Endodermal cell (in vitro differentiated cells): ENCODE measurements at regions not wholly inside any gene's neighbourhood (a gene's known extent, or its start where the extent isn't known, plus 50 kb on each side); places are given as distances from the start of the nearest gene placed in this dataset.

ENCODE experiments used
- DNase-seq: peaks from one replicate; pipeline ENCODE4 v3.0.0-alpha.2; 2017
- H3K27ac ChIP-seq: 2 replicates; pipeline ENCODE4 v1.5.1; 2013; ENCODE audit warnings: mild to moderate bottlenecking, low read depth, low read length, moderate library complexity
- H3K27me3 ChIP-seq: 2 replicates; pipeline ENCODE4 v1.6.1; 2013; ENCODE audit warnings: mild to moderate bottlenecking, low read length, moderate library complexity; ENCODE audit not compliant: insufficient read depth, control insufficient read depth, poor library complexity, severe bottlenecking
- H3K36me3 ChIP-seq: 2 replicates; pipeline ENCODE4 v1.7.0; 2013; ENCODE audit warnings: mild to moderate bottlenecking, low read length, moderate library complexity; ENCODE audit not compliant: control insufficient read depth, insufficient read depth
- H3K4me1 ChIP-seq: one replicate; pipeline ENCODE4 v1.7.0; 2013; ENCODE audit warnings: low read length; ENCODE audit not compliant: control insufficient read depth, insufficient read depth
- H3K4me3 ChIP-seq: 2 replicates; pipeline ENCODE4 v1.5.1; 2013; ENCODE audit warnings: mild to moderate bottlenecking, low read length, moderate library complexity
- H3K9ac ChIP-seq: 2 replicates; pipeline ENCODE4 v1.6.1; 2013; ENCODE audit warnings: mild to moderate bottlenecking, low read length, moderate library complexity; ENCODE audit not compliant: poor library complexity, severe bottlenecking; ENCODE audit errors: extremely low read depth
- H3K9me3 ChIP-seq: 2 replicates; pipeline ENCODE4 v1.6.1; 2013; ENCODE audit warnings: mild to moderate bottlenecking, low read length, moderate library complexity; ENCODE audit not compliant: control insufficient read depth
- H3K27ac Mint-ChIP-seq: 2 replicates; pipeline ENCODE4 v1.8.0; 2020; ENCODE audit warnings: mixed read lengths
- H3K27me3 Mint-ChIP-seq: 2 replicates; pipeline ENCODE4 v1.8.0; 2021; ENCODE audit warnings: mild to moderate bottlenecking, mixed read lengths; ENCODE audit not compliant: insufficient read depth
- H3K36me3 Mint-ChIP-seq: 2 replicates; pipeline ENCODE4 v1.8.0; 2020; ENCODE audit warnings: low read depth, mixed read lengths
- H3K4me1 Mint-ChIP-seq: 2 replicates; pipeline ENCODE4 v1.8.0; 2020; ENCODE audit warnings: mixed read lengths
- H3K4me3 Mint-ChIP-seq: 2 replicates; pipeline ENCODE4 v1.8.0; 2020; ENCODE audit warnings: mild to moderate bottlenecking, moderate library complexity, mixed read lengths
- H3K9me3 Mint-ChIP-seq: 2 replicates; pipeline ENCODE4 v1.8.0; 2020; ENCODE audit warnings: mild to moderate bottlenecking, mixed read lengths
- CTCF ChIP-seq: fragments of 200-600 bp; sonication (generic); conservative IDR thresholded peaks from 2 replicates; pipeline ENCODE4 v1.5.0; 2021; ENCODE audit warnings: antibody characterized with exemption, mild to moderate bottlenecking
- WGBS, 2 experiments: methylation state at CpG; one replicate each; pipeline versions ENCODE4 v1.1.5 to v1.1.7; 2013; ENCODE audit warnings: missing lambda C conversion rate in 2 of 2, mixed read lengths in 1 of 2; ENCODE audit not compliant: insufficient coverage in 1 of 2, insufficient read length in 1 of 2; 5-methylcytosine and 5-hydroxymethylcytosine counted together

GRCh38 chr11:98194611-98195010, 826.1 kb upstream of the CNTN5 start:
- Mint-ChIP-seq H3K9me3 (no peaks in the 10 kb centered on the region), H3K4me3 (no peak overlapping the region), H3K27ac (no peak overlapping the region), H3K4me1 (no peaks in the 10 kb centered on the region), H3K27me3 (no peaks in the 10 kb centered on the region), H3K36me3 (no peaks in the 10 kb centered on the region)
- Histone ChIP-seq H3K27ac (no peak overlapping the region), H3K9ac (no peak overlapping the region), H3K36me3 (no peaks in the 10 kb centered on the region), H3K27me3 (no peaks in the 10 kb centered on the region), H3K4me1 (no peaks in the 10 kb centered on the region), H3K4me3 (no peak overlapping the region), H3K9me3 (no peaks in the 10 kb centered on the region)
- 90% methylated on average over 4 to 6 of the region's 7 CpGs for WGBS, 2 experiments
- DNase-seq = no peak
- TF ChIP-seq CTCF = no peak

- no peaks in the 10 kb centered on the region for H3K36me3 ChIP-seq
- Mint-ChIP-seq H3K27me3 (no peaks in the 10 kb centered on the region), H3K4me1 (no peaks in the 10 kb centered on the region), H3K27ac (no peak overlapping the region), H3K4me3 (no peak overlapping the region), H3K36me3 (no peaks in the 10 kb centered on the region), H3K9me3 (peaks cover under 1% of the 10 kb centered on the region)
- H3K27ac ChIP-seq = no peak overlapping the region
- H3K9ac ChIP-seq = no peak overlapping the region
- DNase-seq = no peak
- no peaks in the 10 kb centered on the region for H3K27me3 ChIP-seq
- 87% methylated on average over 1 of the region's 1 CpG; no CpG with 5 or more reads in 1 of the 2 experiments for WGBS, 2 experiments
- no peaks in the 10 kb centered on the region for H3K4me1 ChIP-seq
- H3K4me3 ChIP-seq = no peak overlapping the region
- TF ChIP-seq CTCF = no peak
- no peaks in the 10 kb centered on the region for H3K9me3 ChIP-seq
These were observed 825.4 kb upstream of the CNTN5 start for GRCh38 chr11:98195300-98195699.

- no peak overlapping the region for H3K27ac ChIP-seq
- no peaks in the 10 kb centered on the region for H3K27me3 Mint-ChIP-seq
- H3K36me3 Mint-ChIP-seq = no peaks in the 10 kb centered on the region
- no peaks in the 10 kb centered on the region for H3K9me3 ChIP-seq
- no peak for DNase-seq
- no peaks in the 10 kb centered on the region for H3K4me1 Mint-ChIP-seq
- no peak for TF ChIP-seq CTCF
- no peaks in the 10 kb centered on the region for H3K4me1 ChIP-seq
- H3K4me3 ChIP-seq = no peak overlapping the region
- H3K27ac Mint-ChIP-seq = no peak overlapping the region
- H3K9me3 Mint-ChIP-seq = peaks cover 1% of the 10 kb centered on the region
- H3K27me3 ChIP-seq = no peaks in the 10 kb centered on the region
- 92 to 96% methylated on average over 4 to 8 of the region's 8 CpGs for WGBS, 2 experiments
- H3K36me3 ChIP-seq = no peaks in the 10 kb centered on the region
- H3K9ac ChIP-seq = no peak overlapping the region
- H3K4me3 Mint-ChIP-seq = no peak overlapping the region
These were observed 813.7 kb upstream of the CNTN5 start for GRCh38 chr11:98207086-98207485.
